Natural killer cell treated with Interleukin-12 subunit alpha and Interleukin-12 subunit beta and Interleukin-15 and Interleukin-18, amount 100 ng/mL, for 72 hours (primary cell): ENCODE measurements at regions not wholly inside any gene's neighbourhood (a gene's known extent, or its start where the extent isn't known, plus 50 kb on each side); places are given as distances from the start of the nearest gene placed in this dataset.

Source experiments
- ATAC-seq, 2 donors: fragments of 150-1000 bp; cut with Tn5 transposase in 1 of 2; sonication (Bioruptor Pico), chemical (Tn5 transposase) in 1 of 2; 2 replicates each; pipeline ENCODE4 v1.10.0; 2021
- DNase-seq: peaks from one replicate; pipeline ENCODE4 v3.0.0; 2022; ENCODE audit warnings: low spot score
- H3K27ac Mint-ChIP-seq, 2 donors: 1 replicate in 1 of 2; 2 replicates in 1 of 2; pipeline ENCODE4 v1.8.0; 2022; ENCODE audit warnings: mixed read lengths in 2 of 2, mild to moderate bottlenecking in 1 of 2, moderate library complexity in 1 of 2
- H3K27me3 Mint-ChIP-seq, 2 donors: 1 replicate in 1 of 2; 2 replicates in 1 of 2; pipeline ENCODE4 v1.8.0; 2022; ENCODE audit warnings: mixed read lengths in 2 of 2
- H3K36me3 Mint-ChIP-seq: one replicate; pipeline ENCODE4 v1.8.0; 2022; ENCODE audit warnings: mixed read lengths
- H3K4me1 Mint-ChIP-seq, 2 donors: 1 replicate in 1 of 2; 2 replicates in 1 of 2; pipeline ENCODE4 v1.8.0; 2022; ENCODE audit warnings: low read depth in 2 of 2, mixed read lengths in 2 of 2, mild to moderate bottlenecking in 1 of 2
- H3K4me3 Mint-ChIP-seq: one replicate; pipeline ENCODE4 v1.8.0; 2022; ENCODE audit warnings: mixed read lengths
- H3K9me3 Mint-ChIP-seq: 2 replicates; pipeline ENCODE4 v1.8.0; 2022; ENCODE audit warnings: mixed read lengths

DNA sequence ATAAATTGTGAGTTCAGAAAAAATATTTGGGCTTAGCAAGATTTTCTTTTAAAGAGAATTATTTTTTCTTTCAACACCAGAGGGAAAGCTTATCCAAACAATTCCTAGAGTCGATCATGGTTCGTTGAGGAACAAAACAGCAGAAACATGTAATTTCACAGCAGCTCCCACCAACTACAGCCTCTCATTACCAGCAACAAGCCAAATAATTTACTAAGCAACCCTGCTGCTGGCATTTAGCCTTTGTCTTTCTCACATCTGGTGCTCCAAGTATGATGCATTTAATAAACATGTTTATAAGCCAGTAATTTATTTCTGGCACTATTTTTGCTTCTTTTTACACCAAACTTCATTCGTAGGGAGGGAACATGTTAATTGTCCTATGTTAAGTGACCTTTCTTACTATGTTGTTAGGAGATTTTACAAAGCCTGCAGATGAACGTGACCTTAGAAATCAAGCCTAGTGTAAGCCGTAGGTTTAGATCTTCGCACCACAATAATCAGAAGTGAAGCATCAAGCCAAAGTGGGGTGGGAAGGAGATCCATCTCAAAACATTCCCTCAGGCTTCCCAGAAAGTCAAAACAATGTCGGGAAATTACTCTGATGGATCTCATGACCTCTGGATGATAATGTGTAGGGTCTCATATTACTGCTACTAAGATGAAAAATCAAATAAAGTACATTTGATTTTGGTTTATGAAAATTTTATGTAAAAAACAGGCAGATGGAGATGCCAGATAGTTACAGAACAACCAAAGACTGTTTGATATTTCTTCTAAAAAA is 128.4 kb downstream of the RPAP3 start:
- Mint-ChIP-seq H3K36me3 (no peaks in the 10 kb centered on the region), H3K9me3 (no peaks in the 10 kb centered on the region), H3K27ac (no peak overlapping the region), H3K27me3 (peaks cover 8 to 32% of the 10 kb centered on the region in 2 donors), H3K4me3 (no peak overlapping the region), H3K4me1 (peaks cover 0 to 6% of the 10 kb centered on the region in 2 donors)
- DNase-seq (no peak), ATAC-seq (no peak)

DNA sequence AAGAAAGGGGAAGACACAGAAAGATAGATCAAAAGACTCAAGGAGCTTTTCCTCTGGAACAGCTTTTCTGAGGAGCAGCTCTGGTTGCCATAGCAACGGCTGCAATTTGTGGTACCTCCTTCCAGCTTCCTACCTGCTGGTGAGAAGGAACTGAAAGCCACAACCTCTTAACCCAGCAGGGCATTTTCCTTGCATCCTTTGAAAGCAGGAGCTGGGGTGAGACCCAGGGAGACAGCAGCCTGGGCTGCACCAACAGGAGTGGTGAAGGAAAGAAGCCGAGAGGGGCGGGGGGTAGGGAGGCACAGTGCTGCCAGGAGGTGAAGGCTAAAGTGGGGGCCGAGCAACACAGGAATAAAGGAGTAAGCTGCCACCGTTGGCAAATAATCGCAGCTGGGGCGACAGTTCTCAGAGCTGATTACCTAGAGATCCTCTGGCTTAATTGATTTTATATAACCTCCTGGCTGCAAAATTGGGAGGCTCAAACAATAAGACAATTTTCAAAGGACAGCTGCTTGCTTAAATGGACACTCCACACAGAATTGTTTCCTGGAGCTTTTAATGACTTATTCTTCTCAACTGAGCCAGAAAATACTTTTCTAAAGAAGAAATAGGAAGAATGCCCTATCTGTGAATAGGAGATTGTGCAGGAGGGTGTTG is 129.4 kb downstream of the RPAP3 start:
- H3K27ac Mint-ChIP-seq, result no peak overlapping the region
- H3K4me3 Mint-ChIP-seq, result no peak overlapping the region
- DNase-seq (no peak), ATAC-seq (no peak)
- H3K9me3 Mint-ChIP-seq, result no peaks in the 10 kb centered on the region
- peaks cover 0 to 6% of the 10 kb centered on the region in 2 donors for H3K4me1 Mint-ChIP-seq
- H3K36me3 Mint-ChIP-seq, result no peaks in the 10 kb centered on the region
- H3K27me3 Mint-ChIP-seq, result peaks cover 8 to 32% of the 10 kb centered on the region in 2 donors

DNA sequence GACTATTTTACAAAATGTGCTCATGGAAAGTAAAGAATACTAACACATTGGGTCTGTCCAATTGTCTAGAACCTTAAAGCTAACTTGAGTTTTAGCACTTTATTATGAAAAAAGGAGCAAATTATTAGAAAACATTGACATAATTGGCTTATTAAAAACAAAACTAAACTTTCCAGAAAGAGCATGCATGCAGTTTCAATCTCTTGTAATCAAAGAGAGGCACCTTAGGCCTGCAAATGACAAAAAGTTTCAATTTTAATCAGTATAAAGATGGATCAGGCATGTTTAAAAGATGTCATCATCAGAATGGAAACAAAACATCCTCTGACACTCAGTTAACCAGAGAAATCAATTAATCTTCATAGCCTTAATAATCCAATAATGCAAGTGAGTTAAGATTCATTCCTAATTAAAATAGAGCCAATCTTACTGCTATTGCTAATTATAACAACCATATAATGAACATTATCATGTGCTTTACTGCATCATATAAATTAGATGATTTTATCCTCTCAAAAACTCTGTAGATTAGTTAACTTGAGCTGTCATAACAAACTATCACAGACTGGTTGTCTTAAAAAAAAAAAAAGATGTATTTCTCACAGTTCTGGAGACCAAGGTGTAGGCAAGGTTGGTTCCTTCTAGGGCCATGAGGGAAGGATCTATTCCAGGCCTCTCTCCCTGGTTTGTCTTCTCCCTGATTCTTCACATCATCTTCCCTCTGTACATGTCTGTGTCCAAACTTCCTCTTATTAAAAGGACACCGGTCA is 131.4 kb downstream of the RPAP3 start:
- Mint-ChIP-seq H3K4me1 (peaks cover 0 to 6% of the 10 kb centered on the region in 2 donors), H3K27me3 (peaks cover 12 to 42% of the 10 kb centered on the region in 2 donors), H3K27ac (no peak overlapping the region), H3K9me3 (no peaks in the 10 kb centered on the region), H3K36me3 (no peaks in the 10 kb centered on the region), H3K4me3 (no peak overlapping the region)
- ATAC-seq, result no peak
- no peak for DNase-seq

DNA sequence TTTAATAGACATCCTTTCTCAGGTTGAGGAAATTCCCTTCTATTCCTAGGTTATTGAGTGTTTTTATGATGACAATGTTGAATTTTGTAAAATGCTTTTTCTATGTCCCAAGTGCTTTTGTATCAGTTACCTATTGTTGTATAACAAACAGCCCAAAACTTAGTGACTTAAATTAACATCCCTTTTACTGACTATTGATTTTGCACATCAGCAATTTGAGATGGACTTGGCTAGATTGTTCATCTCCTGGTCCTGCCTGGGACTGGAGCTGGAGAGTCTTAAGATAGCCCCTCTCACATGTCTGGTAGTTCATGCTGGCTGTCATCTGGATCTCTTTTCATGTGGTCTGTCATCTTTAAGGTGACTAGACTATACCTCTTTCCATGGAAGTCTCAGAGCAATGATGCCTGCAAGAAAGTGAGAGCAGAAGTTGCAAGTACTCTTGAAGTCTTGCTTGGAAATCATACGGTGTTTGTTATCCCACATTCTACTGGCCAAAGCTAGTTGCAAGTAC is 132.6 kb downstream of the RPAP3 start:
- Mint-ChIP-seq H3K27ac (no peak overlapping the region), H3K9me3 (no peaks in the 10 kb centered on the region), H3K4me3 (no peak overlapping the region), H3K36me3 (no peaks in the 10 kb centered on the region), H3K27me3 (peaks cover 8 to 34% of the 10 kb centered on the region in 2 donors), H3K4me1 (peaks cover 0 to 6% of the 10 kb centered on the region in 2 donors)
- DNase-seq (no peak), ATAC-seq (no peak)

DNA sequence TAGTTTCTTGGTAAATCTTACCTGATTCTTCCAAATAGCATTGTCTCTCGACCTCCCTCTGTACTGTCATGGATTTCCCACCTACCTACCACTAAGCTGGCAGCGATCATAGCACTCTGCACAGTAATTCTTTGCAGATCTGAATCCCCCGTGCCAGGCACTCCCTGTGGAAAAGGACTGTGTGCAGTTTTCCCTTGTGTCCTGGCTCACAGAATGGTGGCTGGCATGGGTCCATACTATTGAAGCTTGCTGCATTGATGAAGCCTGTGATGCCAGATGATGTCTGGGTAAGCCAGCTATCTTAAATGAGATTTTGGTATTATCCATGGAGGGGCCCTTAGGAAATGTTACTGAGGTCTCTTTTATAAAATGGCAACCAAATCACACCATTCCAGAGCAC is 135.7 kb downstream of the RPAP3 start:
- ATAC-seq (no peak), DNase-seq (no peak)
- Mint-ChIP-seq H3K36me3 (no peaks in the 10 kb centered on the region), H3K27me3 (peaks cover 4 to 23% of the 10 kb centered on the region in 2 donors), H3K9me3 (no peaks in the 10 kb centered on the region), H3K4me1 (no peaks in the 10 kb centered on the region), H3K4me3 (no peak overlapping the region), H3K27ac (no peak overlapping the region)

DNA sequence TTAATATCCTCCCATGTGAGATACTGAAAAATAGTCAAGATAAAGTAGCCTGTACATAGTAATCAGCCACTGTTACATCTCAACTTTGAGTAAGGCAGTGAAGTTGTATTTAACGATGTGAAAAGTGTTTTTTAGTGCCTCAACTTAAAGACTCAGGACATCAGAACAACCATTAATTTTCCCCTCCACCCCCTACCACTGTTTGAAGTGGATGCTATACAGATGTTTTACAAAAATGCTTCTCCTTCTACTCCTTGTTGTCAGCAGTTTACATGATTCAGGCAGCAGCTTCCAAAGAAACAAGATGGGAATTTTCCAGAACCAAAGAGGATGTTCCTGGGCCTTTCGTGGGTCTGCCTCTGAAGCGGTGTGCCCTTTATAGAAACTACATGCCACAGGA is 143.6 kb downstream of the RPAP3 start:
- no peak overlapping the region for H3K27ac Mint-ChIP-seq
- H3K27me3 Mint-ChIP-seq, result peaks cover 8 to 12% of the 10 kb centered on the region in 2 donors

DNA sequence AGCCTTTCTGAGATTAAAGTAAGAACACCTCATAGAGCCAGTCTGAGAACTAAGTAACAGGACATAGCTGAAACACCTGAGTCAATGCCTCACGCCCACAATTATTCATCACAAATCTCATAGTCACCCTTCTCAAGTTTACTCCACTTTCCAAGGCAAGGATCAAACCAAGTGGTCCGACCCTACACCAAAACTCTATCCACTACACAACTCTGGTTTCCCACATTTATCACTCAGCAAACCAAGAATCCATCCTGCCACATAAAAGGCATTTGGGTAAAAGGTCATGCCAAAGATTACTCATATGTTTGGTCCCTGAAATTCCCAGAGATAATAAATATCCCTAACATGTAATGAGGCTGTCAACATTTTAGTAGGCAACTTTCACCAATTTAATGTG is 144.1 kb downstream of the RPAP3 start:
- no peaks in the 10 kb centered on the region for H3K9me3 Mint-ChIP-seq
- H3K27me3 Mint-ChIP-seq, result peaks cover 13 to 15% of the 10 kb centered on the region in 2 donors
- H3K4me1 Mint-ChIP-seq, result no peaks in the 10 kb centered on the region
- no peak overlapping the region for H3K4me3 Mint-ChIP-seq
- ATAC-seq, result no peak
- H3K27ac Mint-ChIP-seq, result no peak overlapping the region
- DNase-seq, result no peak
- no peaks in the 10 kb centered on the region for H3K36me3 Mint-ChIP-seq

More for the DNA sequence above, 143.6 kb downstream of the RPAP3 start:
- no peak for ATAC-seq
- no peak overlapping the region for H3K4me3 Mint-ChIP-seq
- no peak for DNase-seq
- H3K36me3 Mint-ChIP-seq, result no peaks in the 10 kb centered on the region
- H3K4me1 Mint-ChIP-seq, result no peaks in the 10 kb centered on the region
- no peaks in the 10 kb centered on the region for H3K9me3 Mint-ChIP-seq

DNA sequence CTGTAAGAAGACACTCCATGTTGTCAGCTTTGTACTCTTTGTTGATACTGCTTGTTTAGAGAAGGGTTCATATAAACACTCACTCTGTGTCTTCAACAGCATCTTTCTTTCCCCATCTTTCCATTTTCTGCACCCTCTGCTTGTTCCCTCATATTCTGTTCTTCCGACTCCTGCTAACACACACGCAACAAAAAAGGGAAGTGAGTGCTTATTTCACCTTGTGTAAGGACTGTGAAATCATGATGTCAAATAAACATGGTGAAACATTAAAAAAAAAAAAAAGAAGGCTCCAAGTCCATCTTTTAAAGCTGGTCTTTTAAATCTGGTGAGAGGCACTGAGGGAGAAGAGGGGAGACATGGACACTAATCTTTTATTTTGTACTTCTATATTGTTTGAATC is 145.4 kb downstream of the RPAP3 start:
- Mint-ChIP-seq H3K27ac (no peak overlapping the region), H3K27me3 (peaks cover 14 to 15% of the 10 kb centered on the region in 2 donors), H3K9me3 (no peaks in the 10 kb centered on the region), H3K4me3 (no peak overlapping the region), H3K36me3 (no peaks in the 10 kb centered on the region), H3K4me1 (no peaks in the 10 kb centered on the region)
- ATAC-seq (no peak), DNase-seq (no peak)

DNA sequence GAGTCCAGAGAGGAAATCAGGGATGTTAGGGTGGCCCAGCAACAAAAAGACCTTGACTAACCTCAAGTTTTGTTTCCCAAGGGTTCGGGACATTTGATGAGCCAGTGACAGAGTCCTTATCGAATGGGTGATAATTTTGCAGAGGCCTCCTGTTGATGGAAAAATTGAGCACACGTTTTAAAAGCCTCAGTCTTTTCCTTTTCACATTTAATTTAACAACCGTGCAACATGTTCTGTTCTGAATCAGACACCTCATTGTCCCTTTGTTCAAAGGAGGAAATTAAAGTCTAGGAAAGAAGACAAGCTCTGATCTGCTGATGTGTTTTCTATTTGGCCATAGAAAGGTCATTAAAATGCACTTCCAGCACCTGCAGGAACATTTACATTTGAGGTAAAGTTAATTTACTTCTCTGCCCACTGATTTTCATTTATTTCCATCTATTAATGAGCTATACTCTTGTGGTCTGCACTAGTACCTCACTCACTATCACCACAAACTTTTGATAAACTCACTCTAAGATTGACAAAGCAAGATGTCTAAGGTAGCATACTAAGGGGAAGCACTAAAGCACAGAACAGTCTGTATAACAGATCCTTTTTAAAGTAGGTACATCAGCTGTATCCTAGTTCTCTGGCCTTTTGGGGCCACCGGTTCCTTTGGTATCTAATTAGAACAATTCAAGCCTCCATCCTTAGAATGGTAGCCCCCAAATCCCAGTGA is 147.0 kb downstream of the RPAP3 start:
- Mint-ChIP-seq H3K27me3 (peaks cover 14 to 15% of the 10 kb centered on the region in 2 donors), H3K4me1 (peaks cover 6% of the 10 kb centered on the region in 2 donors), H3K36me3 (no peaks in the 10 kb centered on the region), H3K9me3 (no peaks in the 10 kb centered on the region), H3K27ac (no peak overlapping the region), H3K4me3 (no peak overlapping the region)
- ATAC-seq, result no peak
- no peak for DNase-seq

DNA sequence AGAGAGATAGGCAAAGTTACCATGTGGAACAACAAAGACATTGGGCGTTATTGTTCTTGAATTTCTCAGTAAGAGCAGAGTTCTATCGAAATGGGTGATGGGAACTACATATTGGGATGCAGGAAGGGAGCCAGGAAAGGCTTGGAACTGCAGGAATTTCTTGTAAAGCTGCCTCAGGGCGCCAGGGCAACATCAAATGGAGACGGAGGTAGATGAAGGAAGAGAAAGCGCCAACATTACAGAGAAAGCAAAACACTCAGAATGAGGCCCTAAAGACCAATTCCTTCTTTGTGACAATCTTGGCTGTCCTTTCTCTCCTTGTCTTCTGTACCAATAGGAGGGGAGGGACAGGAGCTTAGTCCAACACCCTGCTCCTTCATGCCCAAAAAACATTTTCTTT is 148.4 kb downstream of the RPAP3 start:
- H3K27ac Mint-ChIP-seq, result no peak overlapping the region
- ATAC-seq (no peak), DNase-seq (no peak)
- H3K27me3 Mint-ChIP-seq, result peaks cover 8 to 13% of the 10 kb centered on the region in 2 donors
- H3K36me3 Mint-ChIP-seq, result peaks cover 9% of the 10 kb centered on the region
- H3K4me3 Mint-ChIP-seq, result no peak overlapping the region
- H3K9me3 Mint-ChIP-seq, result peaks cover 4% of the 10 kb centered on the region
- H3K4me1 Mint-ChIP-seq, result peaks cover 6% of the 10 kb centered on the region in 2 donors

DNA sequence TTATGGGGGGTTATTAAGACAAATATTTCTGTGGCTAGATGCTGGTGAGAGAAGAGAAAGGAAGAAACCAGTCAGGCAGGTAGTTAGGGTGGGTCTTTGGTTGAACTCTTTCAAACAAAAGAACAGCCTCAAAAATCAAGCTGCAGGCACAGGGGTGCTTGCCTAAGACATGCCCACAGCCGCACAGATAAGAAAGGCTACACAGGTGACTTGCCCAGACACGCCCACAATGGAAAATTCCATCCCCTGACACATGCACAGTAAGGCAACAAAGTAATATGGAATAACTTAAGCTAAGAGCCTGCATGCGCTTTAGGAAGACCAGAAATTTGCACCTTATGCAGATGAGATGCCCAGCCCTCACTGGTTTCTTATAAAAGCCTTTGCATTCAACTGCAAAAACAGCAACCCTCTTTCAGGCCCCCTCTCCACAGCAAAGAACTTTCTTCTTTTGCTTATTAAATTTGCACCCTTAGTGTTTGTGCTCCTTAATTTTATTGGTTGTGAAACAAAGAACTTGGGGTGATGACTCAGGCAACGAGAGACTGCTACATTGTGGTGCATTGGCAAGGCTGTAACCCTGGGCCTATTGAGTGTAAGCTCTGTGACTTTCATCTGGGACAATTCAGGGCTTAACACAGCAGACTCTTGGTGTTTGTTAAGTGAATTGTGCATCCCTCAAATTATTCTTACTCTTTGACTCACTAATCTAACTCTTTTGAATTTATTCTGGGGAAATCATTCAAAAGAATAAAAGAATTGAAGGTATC is 149.4 kb downstream of the RPAP3 start:
- Mint-ChIP-seq H3K27ac (no peak overlapping the region), H3K36me3 (peaks cover 9% of the 10 kb centered on the region), H3K27me3 (peaks cover 7 to 11% of the 10 kb centered on the region in 2 donors), H3K9me3 (peaks cover 4% of the 10 kb centered on the region), H3K4me1 (peaks cover 6% of the 10 kb centered on the region in 2 donors), H3K4me3 (no peak overlapping the region)
- no peak for DNase-seq
- no peak for ATAC-seq

DNA sequence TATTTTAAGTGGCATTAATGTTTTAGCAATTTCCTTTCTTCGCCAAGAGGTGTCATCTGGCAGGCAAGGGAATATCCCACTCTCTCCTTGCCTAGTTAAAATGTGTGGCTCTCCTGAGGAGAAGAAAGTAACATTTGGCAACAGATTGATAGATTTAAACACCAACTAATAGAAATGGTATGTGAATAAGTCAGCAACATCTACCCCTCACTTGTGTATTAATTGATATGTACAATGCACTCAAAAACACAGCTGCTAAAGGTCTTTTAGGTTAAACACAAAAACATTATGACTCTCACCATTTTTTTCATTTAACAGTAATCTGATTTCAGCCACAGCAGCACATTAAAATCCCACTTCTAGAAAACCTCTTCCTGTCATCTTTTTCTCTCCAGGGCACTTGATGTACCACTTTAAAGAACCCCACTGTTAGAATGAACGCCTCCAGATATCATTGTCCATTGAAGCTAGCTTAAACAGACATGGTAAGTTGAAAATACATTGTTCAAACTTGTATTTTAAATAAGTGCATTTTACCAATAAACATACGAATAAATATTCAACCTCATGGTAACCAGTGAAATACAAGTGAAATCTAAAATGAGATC is 151.7 kb downstream of the RPAP3 start:
- H3K27ac Mint-ChIP-seq, result no peak overlapping the region
- H3K4me3 Mint-ChIP-seq, result no peak overlapping the region
- H3K27me3 Mint-ChIP-seq, result peaks cover 7% of the 10 kb centered on the region in 2 donors
- DNase-seq, result no peak
- peaks cover 6% of the 10 kb centered on the region in 2 donors for H3K4me1 Mint-ChIP-seq
- no peak for ATAC-seq
- H3K9me3 Mint-ChIP-seq, result peaks cover 4% of the 10 kb centered on the region
- peaks cover 9% of the 10 kb centered on the region for H3K36me3 Mint-ChIP-seq
